ENCODE measurements at regions not wholly inside any gene's neighbourhood (a gene's known extent, or its start where the extent isn't known, plus 50 kb on each side); places are given as distances from the start of the nearest gene placed in this dataset.
A peak's percentile ranks its signal among the peaks of the same experiment; 100 is the strongest.

GRCh38 chr2:217090024-217090473 lies 230.2 kb upstream of the TNP1 start (continued):
- peak in 1 of 2 experiments; percentile 93; a peak in 2 of 4 replicates for TF ChIP-seq ETV6 (conservative IDR thresholded peaks at IDR 0.05 in 1 of 2, IDR thresholded peaks at IDR 0.05 in 1 of 2; ENCODE audit: borderline replicate concordance in 1 of 2, low read depth in 1 of 2)
- TF ChIP-seq NR2C2 (IDR thresholded peaks at IDR 0.05; ENCODE audit: borderline replicate concordance, control insufficient read depth, insufficient read length, low read depth), result no peak
- no peak for TF ChIP-seq TCF3 (IDR thresholded peaks at IDR 0.05; ENCODE audit: borderline replicate concordance, insufficient read depth, low read depth, low read length)
- TF ChIP-seq EGR1 (IDR thresholded peaks at IDR 0.05; ENCODE audit: borderline replicate concordance in 1 of 2, low read depth in 2 of 2, low read length in 2 of 2), result no peak
- TF ChIP-seq MEF2B (IDR thresholded peaks at IDR 0.05; ENCODE audit: partially characterized antibody, poor library complexity, severe bottlenecking), result peak; percentile 75
- no peak for TF ChIP-seq POLR2AphosphoS5 (IDR thresholded peaks at IDR 0.05; ENCODE audit: low read length)
- TF ChIP-seq BHLHE40 (IDR thresholded peaks at IDR 0.05; ENCODE audit: borderline replicate concordance in 1 of 2, low read depth in 2 of 2, low read length in 1 of 2), result no peak
- TF ChIP-seq CHD4 (IDR thresholded peaks at IDR 0.05), result no peak
- TF ChIP-seq MYC (IDR thresholded peaks at IDR 0.05; ENCODE audit: insufficient read depth, insufficient read length, insufficient replicate concordance, low read length, severe bottlenecking), result no peak
- TF ChIP-seq ZNF384 (IDR thresholded peaks at IDR 0.05; ENCODE audit: borderline replicate concordance, low read depth, low read length), result no peak
- TF ChIP-seq CEBPB (IDR thresholded peaks at IDR 0.05; ENCODE audit: borderline replicate concordance in 1 of 2, low read depth in 2 of 2, low read length in 2 of 2), result no peak
- TF ChIP-seq MAX (IDR thresholded peaks at IDR 0.05; ENCODE audit: low read depth, low read length), result no peak
- TF ChIP-seq ZSCAN29 (IDR thresholded peaks at IDR 0.05), result no peak
- TF ChIP-seq SIN3A (IDR thresholded peaks at IDR 0.05; ENCODE audit: low read depth, low read length), result no peak
- peak; percentile 58 for TF ChIP-seq RUNX3 (IDR thresholded peaks at IDR 0.05; ENCODE audit: low read length)
- TF ChIP-seq WRNIP1 (IDR thresholded peaks at IDR 0.05; ENCODE audit: borderline replicate concordance, low read depth, low read length), result no peak
- TF ChIP-seq JUNB (IDR thresholded peaks at IDR 0.05), result peak; percentile 63
- TF ChIP-seq SMAD5 (IDR thresholded peaks at IDR 0.05; ENCODE audit: low read depth), result no peak
- TF ChIP-seq ATF2 (IDR thresholded peaks at IDR 0.05; ENCODE audit: low read length), result peak; percentile 60
- TF ChIP-seq, protein P1, sequence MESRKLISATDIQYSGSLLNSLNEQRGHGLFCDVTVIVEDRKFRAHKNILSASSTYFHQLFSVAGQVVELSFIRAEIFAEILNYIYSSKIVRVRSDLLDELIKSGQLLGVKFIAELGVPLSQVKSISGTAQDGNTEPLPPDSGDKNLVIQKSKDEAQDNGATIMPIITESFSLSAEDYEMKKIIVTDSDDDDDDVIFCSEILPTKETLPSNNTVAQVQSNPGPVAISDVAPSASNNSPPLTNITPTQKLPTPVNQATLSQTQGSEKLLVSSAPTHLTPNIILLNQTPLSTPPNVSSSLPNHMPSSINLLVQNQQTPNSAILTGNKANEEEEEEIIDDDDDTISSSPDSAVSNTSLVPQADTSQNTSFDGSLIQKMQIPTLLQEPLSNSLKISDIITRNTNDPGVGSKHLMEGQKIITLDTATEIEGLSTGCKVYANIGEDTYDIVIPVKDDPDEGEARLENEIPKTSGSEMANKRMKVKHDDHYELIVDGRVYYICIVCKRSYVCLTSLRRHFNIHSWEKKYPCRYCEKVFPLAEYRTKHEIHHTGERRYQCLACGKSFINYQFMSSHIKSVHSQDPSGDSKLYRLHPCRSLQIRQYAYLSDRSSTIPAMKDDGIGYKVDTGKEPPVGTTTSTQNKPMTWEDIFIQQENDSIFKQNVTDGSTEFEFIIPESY (IDR thresholded peaks at IDR 0.05), result no peak
- TF ChIP-seq NBN (IDR thresholded peaks at IDR 0.05), result no peak
- TF ChIP-seq EED (IDR thresholded peaks at IDR 0.05; ENCODE audit: low read depth), result peak; percentile 57; the same call in 1 of the 2 replicates
- TF ChIP-seq SUZ12 (IDR thresholded peaks at IDR 0.05; ENCODE audit: unreplicated experiment), result no peak
- no peak for TF ChIP-seq MYB (IDR thresholded peaks at IDR 0.05; ENCODE audit: borderline replicate concordance, low read depth, low read length)
- no peak for TF ChIP-seq BCL3 (IDR thresholded peaks at IDR 0.05; ENCODE audit: borderline replicate concordance, insufficient read depth, low read depth, low read length, poor library complexity, severe bottlenecking)
- TF ChIP-seq STAT1 (conservative IDR thresholded peaks at IDR 0.05), result no peak
- TF ChIP-seq PML (IDR thresholded peaks at IDR 0.05; ENCODE audit: low read length), result no peak
- no peak for TF ChIP-seq GATAD2B (conservative IDR thresholded peaks at IDR 0.05; ENCODE audit: low read depth)

All from GM12878 (cell line).